Testis (tissue), 2 donors: ENCODE measurements at regions not wholly inside any gene's neighbourhood (a gene's known extent, or its start where the extent isn't known, plus 50 kb on each side); places are given as distances from the start of the nearest gene placed in this dataset.
"Not testable (repeated sequence)": the region's sequence is repeated elsewhere in the genome, so short reads cannot be mapped to it uniquely, and the experiment has no call there.

Experiments
- DNase-seq: peaks from one replicate; pipeline ENCODE4 v3.0.0-alpha.2; 2019
- H3K27ac ChIP-seq, 2 donors: fragments of 200-600 bp; sonication (generic); one replicate each; pipeline ENCODE4 v1.5.1; 2019
- H3K27me3 ChIP-seq: fragments of 200-600 bp; sonication (generic); one replicate; pipeline ENCODE4 v1.5.1; 2019
- H3K36me3 ChIP-seq: fragments of 200-600 bp; sonication (generic); one replicate; pipeline ENCODE4 v1.5.1; 2017; ENCODE audit warnings: low read depth; ENCODE audit errors: missing control alignments
- H3K4me1 ChIP-seq: fragments of 200-600 bp; sonication (generic); one replicate; pipeline ENCODE4 v1.5.1; 2019
- H3K4me3 ChIP-seq, 2 donors: fragments of 200-600 bp; sonication (generic); one replicate each; pipeline ENCODE4 v1.5.1; 2017 to 2019
- H3K9me3 ChIP-seq: fragments of 200-600 bp; sonication (generic); one replicate; pipeline ENCODE4 v1.5.1; 2017
- WGBS, 2 donors: methylation state at CpG; one replicate each; pipeline ENCODE4 v1.1.5; 2018; 5-methylcytosine and 5-hydroxymethylcytosine counted together
- intact Hi-C: fragments of 100-400 bp; cut with DNase I; formaldehyde crosslinking; loops from one replicate; pipeline ENCODE4 v1.15.1; 2023; ENCODE audit warnings: low total_unique reads

- H3K27me3 ChIP-seq, H3K4me3 ChIP-seq, H3K27ac ChIP-seq, H3K4me1 ChIP-seq, DNase-seq, intact Hi-C loops, H3K9me3 ChIP-seq, H3K36me3 ChIP-seq: not testable (repeated sequence)
- WGBS, 2 donors: no CpG with 5 or more reads among the region's 1 CpG
Observed at GRCh38 chr1:121068738-121069499, 115.2 kb downstream of the FAM72B start.

- H3K36me3 ChIP-seq, H3K27me3 ChIP-seq, DNase-seq, H3K4me3 ChIP-seq, intact Hi-C loops, H3K4me1 ChIP-seq, H3K27ac ChIP-seq, H3K9me3 ChIP-seq: not testable (repeated sequence)
- WGBS, 2 donors: no CpG with 5 or more reads among the region's 1 CpG
Observed at GRCh38 chr1:121073852-121074251, 110.3 kb downstream of the FAM72B start.

- WGBS, 2 donors: 75 to 92% methylated on average over 1 to 2 of the region's 3 CpGs
- H3K4me1 ChIP-seq, H3K27ac ChIP-seq, H3K4me3 ChIP-seq, DNase-seq, H3K27me3 ChIP-seq, H3K36me3 ChIP-seq, intact Hi-C loops, H3K9me3 ChIP-seq: not testable (repeated sequence)
Observed at GRCh38 chr1:121075254-121075805, 108.8 kb downstream of the FAM72B start.

- WGBS, 2 donors: no CpG with 5 or more reads among the region's 1 CpG
- intact Hi-C loops: not testable (repeated sequence)
Observed at GRCh38 chr1:121076674-121077073, 107.5 kb downstream of the FAM72B start.

GRCh38 chr1:121079655-121080054 lies 104.5 kb downstream of the FAM72B start:
- intact Hi-C loops, H3K27me3 ChIP-seq, DNase-seq: not testable (repeated sequence)

More at GRCh38 chr1:121076674-121077073, 107.5 kb downstream of the FAM72B start:
- DNase-seq, H3K9me3 ChIP-seq, H3K36me3 ChIP-seq, H3K27me3 ChIP-seq, H3K4me3 ChIP-seq, H3K27ac ChIP-seq, H3K4me1 ChIP-seq: not testable (repeated sequence)

GRCh38 chr1:121080197-121080903 lies 103.8 kb downstream of the FAM72B start:
- intact Hi-C loops, H3K9me3 ChIP-seq, H3K4me3 ChIP-seq, H3K36me3 ChIP-seq, H3K27ac ChIP-seq, H3K27me3 ChIP-seq, DNase-seq, H3K4me1 ChIP-seq: not testable (repeated sequence)
- WGBS, 2 donors: 38 to 43% methylated on average over 10 to 11 of the region's 11 CpGs

More at GRCh38 chr1:121079655-121080054, 104.5 kb downstream of the FAM72B start:
- H3K9me3 ChIP-seq, H3K4me3 ChIP-seq, H3K4me1 ChIP-seq, H3K27ac ChIP-seq, H3K36me3 ChIP-seq: not testable (repeated sequence)

GRCh38 chr1:121080904-121081264 lies 103.3 kb downstream of the FAM72B start:
- H3K4me3 ChIP-seq, intact Hi-C loops, H3K9me3 ChIP-seq, H3K36me3 ChIP-seq, H3K27me3 ChIP-seq, DNase-seq, H3K4me1 ChIP-seq, H3K27ac ChIP-seq: not testable (repeated sequence)
- 43 to 44% methylated on average over 4 to 7 of the region's 8 CpGs for WGBS, 2 donors

- H3K4me1 ChIP-seq, H3K27ac ChIP-seq, H3K36me3 ChIP-seq, H3K4me3 ChIP-seq, DNase-seq, H3K9me3 ChIP-seq, H3K27me3 ChIP-seq, intact Hi-C loops: not testable (repeated sequence)
- 38 to 71% methylated on average over 1 to 2 of the region's 2 CpGs for WGBS, 2 donors
Observed at GRCh38 chr1:121081625-121082199, 102.4 kb downstream of the FAM72B start.

GRCh38 chr1:121082995-121083394 lies 101.1 kb downstream of the FAM72B start:
- H3K9me3 ChIP-seq, H3K27ac ChIP-seq, H3K4me1 ChIP-seq, intact Hi-C loops, DNase-seq, H3K36me3 ChIP-seq, H3K27me3 ChIP-seq, H3K4me3 ChIP-seq: not testable (repeated sequence)
- 94% methylated on average over 1 of the region's 2 CpGs; no CpG with 5 or more reads in 1 of the 2 donors for WGBS, 2 donors

GRCh38 chr1:121086249-121086648 lies 97.9 kb downstream of the FAM72B start:
- 55 to 85% methylated on average over 1 to 3 of the region's 3 CpGs for WGBS, 2 donors
- H3K27ac ChIP-seq, H3K9me3 ChIP-seq, H3K4me3 ChIP-seq, H3K27me3 ChIP-seq, H3K4me1 ChIP-seq, DNase-seq, H3K36me3 ChIP-seq, intact Hi-C loops: not testable (repeated sequence)

GRCh38 chr1:121087221-121087620 lies 96.9 kb downstream of the FAM72B start:
- H3K36me3 ChIP-seq, H3K4me3 ChIP-seq, intact Hi-C loops, H3K9me3 ChIP-seq, H3K4me1 ChIP-seq, H3K27me3 ChIP-seq, DNase-seq, H3K27ac ChIP-seq: not testable (repeated sequence)

- H3K4me1 ChIP-seq, H3K4me3 ChIP-seq, H3K9me3 ChIP-seq, H3K27ac ChIP-seq, intact Hi-C loops, H3K36me3 ChIP-seq, H3K27me3 ChIP-seq, DNase-seq: not testable (repeated sequence)
- 80% methylated on average over 1 of the region's 5 CpGs; no CpG with 5 or more reads in 1 of the 2 donors for WGBS, 2 donors
Observed at GRCh38 chr1:121088568-121088967, 95.6 kb downstream of the FAM72B start.
